Endothelial cell of umbilical vein (primary cell): ENCODE measurements at regions not wholly inside any gene's neighbourhood (a gene's known extent, or its start where the extent isn't known, plus 50 kb on each side); places are given as distances from the start of the nearest gene placed in this dataset.

Experiments used
- BruUV-seq: library from RNA; stranded (reverse); fragments of 400-500 nt; replicated peaks from 2 replicates; lab custom pipeline; 2021; lab: Mats Ljungman, UMichigan
- CTCF ChIA-PET: fragments of 300-600, 350-600 bp; sonication (Branson Sonifier 250); formaldehyde crosslinking; loops from one replicate; lab custom pipeline; 2021; ENCODE audit warnings: antibody characterized with exemption, inconsistent platforms; lab: Charles Lee
- POLR2A ChIA-PET: fragments of 300-600, 350-600 bp; sonication (Branson Sonifier 250); formaldehyde crosslinking; loops from one replicate; lab custom pipeline; 2021; ENCODE audit warnings: antibody characterized with exemption, inconsistent platforms; lab: Charles Lee
- DNase-seq: peaks from one replicate; pipeline ENCODE4 v3.0.0-alpha.2; 2011; ENCODE audit warnings: low read depth, low spot score
- FAIRE-seq: peaks from 2 replicates; lab custom pipeline; 2011; peaks lifted over from hg19 to GRCh38; lab: Jason Lieb, UNC
- H2AFZ ChIP-seq: 2 replicates; pipeline ENCODE4 v1.6.0; 2012; ENCODE audit warnings: low read depth, low read length, control low read depth, inconsistent platforms
- H3K27ac ChIP-seq: 2 replicates; pipeline ENCODE4 v1.5.1; 2011; ENCODE audit warnings: low read depth, mild to moderate bottlenecking, control low read depth, low read length, moderate library complexity; ENCODE audit not compliant: insufficient read depth
- H3K27me3 ChIP-seq, 2 experiments: 2 replicates each; pipeline versions ENCODE4 v1.6.0 to v1.6.1; 2011; ENCODE audit warnings: low read length in 2 of 2, mixed read lengths in 1 of 2; ENCODE audit not compliant: control insufficient read depth in 2 of 2, insufficient read depth in 2 of 2
- H3K36me3 ChIP-seq, 2 experiments: 2 replicates in 1 of 2; 3 replicates in 1 of 2; pipeline ENCODE4 v1.5.1; 2011; ENCODE audit warnings: low read length in 2 of 2, mild to moderate bottlenecking in 1 of 2, moderate library complexity in 1 of 2; ENCODE audit not compliant: control insufficient read depth in 2 of 2, insufficient read depth in 2 of 2; ENCODE audit errors: extremely low read depth in 1 of 2
- H3K4me1 ChIP-seq: 3 replicates; pipeline ENCODE4 v1.5.1; 2011; ENCODE audit warnings: mild to moderate bottlenecking, low read length; ENCODE audit not compliant: control insufficient read depth, insufficient read depth; ENCODE audit errors: extremely low read depth
- H3K4me2 ChIP-seq: 2 replicates; pipeline ENCODE4 v1.6.1; 2011; ENCODE audit warnings: low read length, control low read depth, mixed read lengths; ENCODE audit not compliant: insufficient read depth
- H3K4me3 ChIP-seq, 3 experiments: fragments of 200-600 bp in 1 of 3; sonication (generic), shearing (Covaris generic) in 1 of 3; replicated peaks in 1 of 3; 2 replicates each; pipeline ENCODE4 v1.5.1; 2011 to 2016; ENCODE audit warnings: control low read depth in 3 of 3, low read length in 3 of 3, mild to moderate bottlenecking in 2 of 3, inconsistent platforms in 1 of 3, low read depth in 1 of 3, moderate library complexity in 1 of 3; ENCODE audit not compliant: insufficient read depth in 1 of 3
- H3K79me2 ChIP-seq: 2 replicates; pipeline ENCODE4 v1.6.0; 2012; ENCODE audit warnings: low read length, inconsistent platforms; ENCODE audit not compliant: control insufficient read depth, insufficient read depth
- H3K9ac ChIP-seq: replicated peaks from 2 replicates; pipeline ENCODE3; 2011; ENCODE audit warnings: low read length, control low read depth; ENCODE audit not compliant: insufficient read depth; ENCODE audit errors: extremely low read depth
- H3K9me1 ChIP-seq: replicated peaks from 3 replicates; pipeline ENCODE4 v1.6.0; 2011; ENCODE audit warnings: mild to moderate bottlenecking, low read length; ENCODE audit not compliant: control insufficient read depth, insufficient read depth; ENCODE audit errors: extremely low read depth
- H3K9me3 ChIP-seq: replicated peaks from 2 replicates; pipeline ENCODE4 v1.5.1; 2012; ENCODE audit warnings: low read length, inconsistent platforms; ENCODE audit not compliant: control insufficient read depth, insufficient read depth
- H4K20me1 ChIP-seq: replicated peaks from 2 replicates; pipeline ENCODE3; 2011; ENCODE audit warnings: mild to moderate bottlenecking, low read length; ENCODE audit not compliant: control insufficient read depth, insufficient read depth; ENCODE audit errors: extremely low read depth
- FOS ChIP-seq: IDR thresholded peaks from 2 replicates; pipeline ENCODE4 v1.6.1; 2011; ENCODE audit warnings: mild to moderate bottlenecking, low read length, moderate library complexity, borderline replicate concordance; ENCODE audit not compliant: insufficient read depth
- JUN ChIP-seq: IDR thresholded peaks from 2 replicates; pipeline ENCODE4 v1.6.1; 2011; ENCODE audit warnings: borderline replicate concordance, low read depth; ENCODE audit not compliant: insufficient read length, insufficient read depth
- MYC ChIP-seq: IDR thresholded peaks from one replicate; pipeline ENCODE4 v1.6.1; 2011; ENCODE audit warnings: mild to moderate bottlenecking, low read depth, low read length
- POLR2A ChIP-seq: IDR thresholded peaks from 2 replicates; pipeline ENCODE4 v1.6.1; 2012; ENCODE audit warnings: low read depth, mild to moderate bottlenecking, control low read depth, low read length
- POLR2AphosphoS5 ChIP-seq: IDR thresholded peaks from 2 replicates; pipeline ENCODE4 v1.6.1; 2012; ENCODE audit warnings: low read depth, mild to moderate bottlenecking, control low read depth, low read length, moderate library complexity; ENCODE audit not compliant: insufficient read depth
- dilution Hi-C: fragments of 300-500 bp; cut with MboI; formaldehyde crosslinking; loops from one replicate; pipeline ENCODE4 v1.15.0; 2019; ENCODE audit warnings: low sequenced_read_pairs; ENCODE audit not compliant: extremely low pct_ligation_motif_present
- intact Hi-C: fragments of 100-400 bp; cut with micrococcal nuclease; formaldehyde crosslinking; loops from one replicate; pipeline ENCODE4 v1.10.0; 2022
- TF ChIP-seq, protein P1 (sequence below), 2 donors: IDR thresholded peaks; 1 replicate in 1 of 2; 2 replicates in 1 of 2; pipeline ENCODE4 v1.5.1; 2011; ENCODE audit warnings: low read length in 2 of 2, mild to moderate bottlenecking in 2 of 2, moderate library complexity in 2 of 2, control low read depth in 1 of 2, inconsistent platforms in 1 of 2, low read depth in 1 of 2; ENCODE audit not compliant: insufficient read depth in 1 of 2; ENCODE audit errors: extremely low read depth in 1 of 2

DNA sequence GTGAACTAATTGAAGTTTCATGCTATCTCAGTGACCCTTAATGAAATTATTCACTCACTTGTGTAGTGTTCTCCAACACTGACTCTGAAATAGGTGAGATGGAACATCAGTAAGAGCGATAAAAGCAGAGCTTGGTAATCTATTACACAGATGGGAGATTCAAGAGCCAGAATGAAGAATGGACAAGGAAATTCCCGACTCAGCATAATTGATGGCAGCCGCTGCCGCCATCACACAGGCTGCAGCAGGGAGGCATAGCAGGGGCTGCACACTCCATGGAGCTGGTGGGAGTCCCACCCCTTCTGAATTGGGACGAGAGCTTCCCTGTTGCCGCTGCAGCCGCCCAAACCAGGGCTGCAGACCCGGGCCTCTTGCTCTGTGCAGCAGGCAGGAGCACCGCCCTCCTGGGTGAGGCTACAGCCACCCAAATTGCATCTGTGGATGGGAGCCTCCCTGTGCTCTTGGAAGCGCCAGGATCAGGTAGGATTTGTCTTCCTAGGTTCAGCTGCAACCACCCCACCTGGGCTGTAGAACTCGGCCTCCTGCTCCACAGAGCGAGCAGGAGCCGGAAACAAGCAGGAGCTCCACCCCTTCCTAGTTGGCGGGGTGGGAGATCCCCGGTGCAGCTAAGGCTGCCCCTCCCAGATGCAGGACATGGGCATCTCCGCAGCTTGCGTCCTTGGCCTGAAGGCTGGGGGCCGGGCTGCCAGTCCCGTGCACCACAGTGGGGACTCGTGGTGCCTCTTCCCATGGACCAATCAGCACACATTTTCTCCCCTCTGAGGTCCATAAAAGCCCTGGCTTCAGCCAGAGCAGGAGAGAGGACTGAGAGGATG lies 535.1 kb upstream of the LUZP2 start:
- Histone ChIP-seq H3K9me1 (no peaks in the 10 kb centered on the region), H2AFZ (no peak overlapping the region), H3K4me2 (no peak overlapping the region), H3K27me3 (no peaks in the 10 kb centered on the region), H3K9me3 (no peaks in the 10 kb centered on the region), H3K36me3 (no peaks in the 10 kb centered on the region), H3K27ac (no peak overlapping the region), H4K20me1 (no peaks in the 10 kb centered on the region), H3K9ac (no peak overlapping the region), H3K4me3 (no peak overlapping the region), H3K79me2 (no peaks in the 10 kb centered on the region), H3K4me1 (no peaks in the 10 kb centered on the region)
- ChIA-PET CTCF (no interaction called here), POLR2A (no interaction called here)
- DNase-seq (no peak), FAIRE-seq (no peak)
- BruUV-seq, result no TSS peak
- dilution Hi-C loops (no loop called here), intact Hi-C loops (no loop called here)
- no peak for TF ChIP-seq MYC
- no peak for TF ChIP-seq FOS
- TF ChIP-seq, protein P1, sequence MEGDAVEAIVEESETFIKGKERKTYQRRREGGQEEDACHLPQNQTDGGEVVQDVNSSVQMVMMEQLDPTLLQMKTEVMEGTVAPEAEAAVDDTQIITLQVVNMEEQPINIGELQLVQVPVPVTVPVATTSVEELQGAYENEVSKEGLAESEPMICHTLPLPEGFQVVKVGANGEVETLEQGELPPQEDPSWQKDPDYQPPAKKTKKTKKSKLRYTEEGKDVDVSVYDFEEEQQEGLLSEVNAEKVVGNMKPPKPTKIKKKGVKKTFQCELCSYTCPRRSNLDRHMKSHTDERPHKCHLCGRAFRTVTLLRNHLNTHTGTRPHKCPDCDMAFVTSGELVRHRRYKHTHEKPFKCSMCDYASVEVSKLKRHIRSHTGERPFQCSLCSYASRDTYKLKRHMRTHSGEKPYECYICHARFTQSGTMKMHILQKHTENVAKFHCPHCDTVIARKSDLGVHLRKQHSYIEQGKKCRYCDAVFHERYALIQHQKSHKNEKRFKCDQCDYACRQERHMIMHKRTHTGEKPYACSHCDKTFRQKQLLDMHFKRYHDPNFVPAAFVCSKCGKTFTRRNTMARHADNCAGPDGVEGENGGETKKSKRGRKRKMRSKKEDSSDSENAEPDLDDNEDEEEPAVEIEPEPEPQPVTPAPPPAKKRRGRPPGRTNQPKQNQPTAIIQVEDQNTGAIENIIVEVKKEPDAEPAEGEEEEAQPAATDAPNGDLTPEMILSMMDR (IDR thresholded peaks at IDR 0.05; ENCODE audit: extremely low read depth in 1 of 2, insufficient read depth in 1 of 2, low read depth in 1 of 2, low read length in 2 of 2), result no peak
- TF ChIP-seq POLR2AphosphoS5, result no peak
- no peak for TF ChIP-seq POLR2A
- no peak for TF ChIP-seq JUN
